IMR-90 (cell line): ENCODE measurements at regions not wholly inside any gene's neighbourhood (a gene's known extent, or its start where the extent isn't known, plus 50 kb on each side); places are given as distances from the start of the nearest gene placed in this dataset.
A peak's percentile ranks its signal among the peaks of the same experiment; 100 is the strongest.

Experiments used
- FOS ChIP-seq: fragments of 150-350 bp; IDR thresholded peaks from 2 replicates; pipeline ENCODE4 v1.6.1; 2016; ENCODE audit warnings: low read depth, low read length
- MXI1 ChIP-seq: IDR thresholded peaks from 2 replicates; pipeline ENCODE4 v1.6.1; 2012; ENCODE audit warnings: low read depth, mild to moderate bottlenecking, low read length, moderate library complexity, borderline replicate concordance
- POLR2A ChIP-seq: IDR thresholded peaks from 2 replicates; pipeline ENCODE4 v1.6.1; 2012; ENCODE audit warnings: mild to moderate bottlenecking, low read depth, low read length
- RAD21 ChIP-seq: IDR thresholded peaks from 2 replicates; pipeline ENCODE4 v1.6.1; 2012; ENCODE audit warnings: low read length, improper control_type of control experiment
- TF ChIP-seq, protein P1 (sequence below): conservative IDR thresholded peaks from 2 replicates; pipeline ENCODE4 v1.5.1; 2012; ENCODE audit warnings: mild to moderate bottlenecking, low read depth, low read length, improper control_type of control experiment

GRCh38 chr6:55925292-55925691 is 49.9 kb upstream of the BMP5 start:
- TF ChIP-seq, protein P1, sequence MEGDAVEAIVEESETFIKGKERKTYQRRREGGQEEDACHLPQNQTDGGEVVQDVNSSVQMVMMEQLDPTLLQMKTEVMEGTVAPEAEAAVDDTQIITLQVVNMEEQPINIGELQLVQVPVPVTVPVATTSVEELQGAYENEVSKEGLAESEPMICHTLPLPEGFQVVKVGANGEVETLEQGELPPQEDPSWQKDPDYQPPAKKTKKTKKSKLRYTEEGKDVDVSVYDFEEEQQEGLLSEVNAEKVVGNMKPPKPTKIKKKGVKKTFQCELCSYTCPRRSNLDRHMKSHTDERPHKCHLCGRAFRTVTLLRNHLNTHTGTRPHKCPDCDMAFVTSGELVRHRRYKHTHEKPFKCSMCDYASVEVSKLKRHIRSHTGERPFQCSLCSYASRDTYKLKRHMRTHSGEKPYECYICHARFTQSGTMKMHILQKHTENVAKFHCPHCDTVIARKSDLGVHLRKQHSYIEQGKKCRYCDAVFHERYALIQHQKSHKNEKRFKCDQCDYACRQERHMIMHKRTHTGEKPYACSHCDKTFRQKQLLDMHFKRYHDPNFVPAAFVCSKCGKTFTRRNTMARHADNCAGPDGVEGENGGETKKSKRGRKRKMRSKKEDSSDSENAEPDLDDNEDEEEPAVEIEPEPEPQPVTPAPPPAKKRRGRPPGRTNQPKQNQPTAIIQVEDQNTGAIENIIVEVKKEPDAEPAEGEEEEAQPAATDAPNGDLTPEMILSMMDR = no peak
- TF ChIP-seq POLR2A (no peak), RAD21 (no peak), FOS (peak; percentile 90), MXI1 (no peak)
